Left lung (tissue), 4 donors: ENCODE measurements at regions not wholly inside any gene's neighbourhood (a gene's known extent, or its start where the extent isn't known, plus 50 kb on each side); places are given as distances from the start of the nearest gene placed in this dataset.

Experiments used
- ATAC-seq: fragments of 200-7000 bp; cut with Tn5 transposase; one replicate; pipeline ENCODE4 v1.9.1; 2020; ENCODE audit warnings: moderate library complexity
- DNase-seq, 4 donors: peaks; one replicate each; pipeline ENCODE4 v3.0.0-alpha.2; 2013 to 2020
- H3K27ac ChIP-seq, 2 donors: fragments of 200-600 bp; sonication (generic) in 1 of 2; one replicate each; pipeline versions ENCODE4 v1.5.0 to v1.8.0; 2020 to 2021
- H3K27me3 ChIP-seq, 2 donors: fragments of 200-600 bp; sonication (generic) in 1 of 2; one replicate each; pipeline versions ENCODE4 v1.5.0 to v1.8.0; 2020 to 2021
- H3K36me3 ChIP-seq, 2 donors: fragments of 200-600 bp; sonication (generic) in 1 of 2; one replicate each; pipeline versions ENCODE4 v1.5.0 to v1.8.0; 2020 to 2021
- H3K4me1 ChIP-seq, 2 donors: fragments of 200-600 bp; one replicate each; pipeline ENCODE4 v1.8.0; 2021
- H3K4me3 ChIP-seq, 2 donors: fragments of 200-600 bp; sonication (generic) in 1 of 2; one replicate each; pipeline versions ENCODE4 v1.5.0 to v1.8.0; 2020 to 2021; ENCODE audit warnings: mild to moderate bottlenecking in 1 of 2
- H3K9me3 ChIP-seq, 2 donors: fragments of 200-600 bp; sonication (generic) in 1 of 2; one replicate each; pipeline versions ENCODE4 v1.5.0 to v1.8.0; 2020 to 2021
- intact Hi-C, 2 donors: fragments of 100-400 bp; cut with DNase I; formaldehyde crosslinking; loops; one replicate each; pipeline versions ENCODE4 v1.11.2 to v1.14.2; 2022
- TF ChIP-seq, protein P1 (sequence below), 2 donors: fragments of 200-600 bp; sonication (generic) in 1 of 2; IDR thresholded peaks; one replicate each; pipeline versions ENCODE4 v1.5.0 to v1.8.0; 2021; ENCODE audit warnings: antibody characterized with exemption in 2 of 2
- donor health status: DM: no; HTN: yes; CAD: no.
- donor health status: DM: no; HTN: no; CAD: no.

- Histone ChIP-seq H3K27me3 (peaks cover 0 to 43% of the 10 kb centered on the region in 2 donors), H3K27ac (no peak overlapping the region), H3K4me1 (peaks cover 4 to 10% of the 10 kb centered on the region in 2 donors), H3K9me3 (no peaks in the 10 kb centered on the region), H3K36me3 (no peaks in the 10 kb centered on the region), H3K4me3 (no peak overlapping the region)
- intact Hi-C loops = no loop called here
- peak; percentile 7 for ATAC-seq
- peak in 1 of 4 donors; percentile 16 for DNase-seq
- TF ChIP-seq, protein P1, sequence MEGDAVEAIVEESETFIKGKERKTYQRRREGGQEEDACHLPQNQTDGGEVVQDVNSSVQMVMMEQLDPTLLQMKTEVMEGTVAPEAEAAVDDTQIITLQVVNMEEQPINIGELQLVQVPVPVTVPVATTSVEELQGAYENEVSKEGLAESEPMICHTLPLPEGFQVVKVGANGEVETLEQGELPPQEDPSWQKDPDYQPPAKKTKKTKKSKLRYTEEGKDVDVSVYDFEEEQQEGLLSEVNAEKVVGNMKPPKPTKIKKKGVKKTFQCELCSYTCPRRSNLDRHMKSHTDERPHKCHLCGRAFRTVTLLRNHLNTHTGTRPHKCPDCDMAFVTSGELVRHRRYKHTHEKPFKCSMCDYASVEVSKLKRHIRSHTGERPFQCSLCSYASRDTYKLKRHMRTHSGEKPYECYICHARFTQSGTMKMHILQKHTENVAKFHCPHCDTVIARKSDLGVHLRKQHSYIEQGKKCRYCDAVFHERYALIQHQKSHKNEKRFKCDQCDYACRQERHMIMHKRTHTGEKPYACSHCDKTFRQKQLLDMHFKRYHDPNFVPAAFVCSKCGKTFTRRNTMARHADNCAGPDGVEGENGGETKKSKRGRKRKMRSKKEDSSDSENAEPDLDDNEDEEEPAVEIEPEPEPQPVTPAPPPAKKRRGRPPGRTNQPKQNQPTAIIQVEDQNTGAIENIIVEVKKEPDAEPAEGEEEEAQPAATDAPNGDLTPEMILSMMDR (IDR thresholded peaks at IDR 0.05) = no peak
Measured at GRCh38 chr3:124586126-124587052, 143.9 kb upstream of the UMPS start.

GRCh38 chr3:124587053-124587408, 143.2 kb upstream of the UMPS start:
- Histone ChIP-seq H3K4me1 (peaks cover 4 to 10% of the 10 kb centered on the region in 2 donors), H3K9me3 (no peaks in the 10 kb centered on the region), H3K36me3 (no peaks in the 10 kb centered on the region), H3K4me3 (no peak overlapping the region), H3K27me3 (peaks cover 0 to 43% of the 10 kb centered on the region in 2 donors), H3K27ac (peak overlapping the region in 1 of 2 donors; percentile 23)
- intact Hi-C loops = no loop called here
- DNase-seq (peak in 2 of 4 donors; percentile 51 to 52), ATAC-seq (peak; percentile 60)
- TF ChIP-seq, protein P1 (IDR thresholded peaks at IDR 0.05) = no peak

DNA sequence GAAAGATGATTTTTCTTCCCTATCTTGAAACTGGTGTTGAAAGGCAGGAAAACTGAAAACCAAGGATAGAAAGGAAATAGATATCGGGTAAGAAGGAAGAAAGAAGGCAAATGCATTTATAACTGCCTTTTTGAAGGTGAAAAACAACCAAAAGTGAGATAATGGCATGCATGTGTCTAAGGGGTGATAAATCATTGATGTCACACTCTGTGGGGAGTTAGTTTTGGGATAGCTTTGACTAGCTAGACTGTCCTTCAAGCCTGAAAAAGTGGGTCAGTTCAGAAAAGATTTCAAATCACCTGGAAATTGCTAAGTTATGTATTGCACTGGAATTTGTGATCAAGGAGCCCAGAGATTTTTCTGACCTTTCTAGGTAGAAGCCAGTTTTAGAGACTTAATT, 142.2 kb upstream of the UMPS start:
- peaks cover 4 to 16% of the 10 kb centered on the region in 2 donors for H3K4me1 ChIP-seq
- ATAC-seq (no peak), DNase-seq (no peak)
- no peak overlapping the region for H3K27ac ChIP-seq
- peaks cover 0 to 41% of the 10 kb centered on the region in 2 donors for H3K27me3 ChIP-seq
- no peaks in the 10 kb centered on the region for H3K9me3 ChIP-seq
- TF ChIP-seq, protein P1 (IDR thresholded peaks at IDR 0.05) = no peak
- no peak overlapping the region for H3K4me3 ChIP-seq
- H3K36me3 ChIP-seq = no peaks in the 10 kb centered on the region
- intact Hi-C loops = no loop called here

DNA sequence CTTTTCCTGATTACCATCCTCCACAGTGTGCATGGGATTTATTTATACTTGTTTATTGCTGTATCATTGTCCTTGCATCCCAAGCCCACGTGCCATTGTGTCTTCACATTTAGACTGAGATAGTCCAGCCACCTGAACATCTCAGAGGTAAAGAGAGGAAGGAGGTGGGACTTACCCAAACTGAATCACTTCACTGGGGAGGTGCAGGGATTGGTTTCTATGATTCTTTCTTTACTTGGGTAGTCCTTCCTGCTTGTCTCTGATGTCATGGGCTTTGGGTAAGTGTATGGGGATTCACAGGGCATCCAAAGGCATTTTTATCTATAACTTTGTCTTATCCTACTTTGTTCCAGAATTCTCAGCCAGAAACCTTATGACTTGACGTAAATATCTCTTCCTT, 141.5 kb upstream of the UMPS start:
- ATAC-seq (no peak), DNase-seq (no peak)
- no peak overlapping the region for H3K4me3 ChIP-seq
- peaks cover 4 to 16% of the 10 kb centered on the region in 2 donors for H3K4me1 ChIP-seq
- H3K36me3 ChIP-seq = no peaks in the 10 kb centered on the region
- TF ChIP-seq, protein P1 (IDR thresholded peaks at IDR 0.05) = no peak
- intact Hi-C loops = no loop called here
- H3K27me3 ChIP-seq = peaks cover 0 to 33% of the 10 kb centered on the region in 2 donors
- no peaks in the 10 kb centered on the region for H3K9me3 ChIP-seq
- no peak overlapping the region for H3K27ac ChIP-seq

GRCh38 chr3:124591699-124592098, 138.6 kb upstream of the UMPS start:
- no peaks in the 10 kb centered on the region for H3K9me3 ChIP-seq
- peaks cover 0 to 4% of the 10 kb centered on the region in 2 donors for H3K27me3 ChIP-seq
- no peak overlapping the region for H3K27ac ChIP-seq
- peaks cover 0 to 6% of the 10 kb centered on the region in 2 donors for H3K4me1 ChIP-seq
- ATAC-seq (no peak), DNase-seq (no peak)
- TF ChIP-seq, protein P1 (IDR thresholded peaks at IDR 0.05) = no peak
- H3K4me3 ChIP-seq = no peak overlapping the region
- H3K36me3 ChIP-seq = no peaks in the 10 kb centered on the region
- intact Hi-C loops = no loop called here
